NCI-H1105 treated with DMSO at 0.1 percent for 48 hours (cell line): ENCODE measurements at regions not wholly inside any gene's neighbourhood (a gene's known extent, or its start where the extent isn't known, plus 50 kb on each side); places are given as distances from the start of the nearest gene placed in this dataset.

Experiments
- DNase-seq: peaks from one replicate; lab custom pipeline; 2025; lab: John Stamatoyannopoulos, UW

- DNase-seq: no peak
Measured at GRCh38 chr5:103375863-103376591, 117.5 kb downstream of the MACIR start.

GRCh38 chr5:103375350-103375749 is 116.8 kb downstream of the MACIR start:
- peak; percentile 44 for DNase-seq

GRCh38 chr5:103374473-103374963 is 116.0 kb downstream of the MACIR start:
- DNase-seq: no peak

- DNase-seq: no peak
Measured at GRCh38 chr5:103373597-103374472, 115.3 kb downstream of the MACIR start.

- DNase-seq: no peak
Measured at GRCh38 chr5:103371046-103371607, 112.6 kb downstream of the MACIR start.

GRCh38 chr5:103369125-103370120 is 110.9 kb downstream of the MACIR start:
- no peak for DNase-seq

- no peak for DNase-seq
Measured at GRCh38 chr5:103367702-103368101, 109.1 kb downstream of the MACIR start.

GRCh38 chr5:103366918-103367549 is 108.5 kb downstream of the MACIR start:
- no peak for DNase-seq

- DNase-seq: no peak
Measured at GRCh38 chr5:103364074-103364473, 105.5 kb downstream of the MACIR start.

GRCh38 chr5:103362211-103362610 is 103.6 kb downstream of the MACIR start:
- DNase-seq: no peak

GRCh38 chr5:103360475-103360874 is 101.9 kb downstream of the MACIR start:
- DNase-seq: no peak

- no peak for DNase-seq
Measured at GRCh38 chr5:103358305-103358995, 99.9 kb downstream of the MACIR start.

- no peak for DNase-seq
Measured at GRCh38 chr5:103357636-103358035, 99.1 kb downstream of the MACIR start.

- DNase-seq: no peak
Measured at GRCh38 chr5:103356350-103357091, 98.0 kb downstream of the MACIR start.

- no peak for DNase-seq
Measured at GRCh38 chr5:103355579-103355978, 97.0 kb downstream of the MACIR start.

GRCh38 chr5:103354446-103354845 is 95.9 kb downstream of the MACIR start:
- DNase-seq: no peak

GRCh38 chr5:103353581-103353980 is 95.0 kb downstream of the MACIR start:
- no peak for DNase-seq

- no peak for DNase-seq
Measured at GRCh38 chr5:103347716-103348423, 89.3 kb downstream of the MACIR start.

- no peak for DNase-seq
Measured at GRCh38 chr5:103346162-103346748, 87.7 kb downstream of the MACIR start.
